Activated CD4-positive, alpha-beta T cell treated with anti-CD3 and anti-CD28 coated beads for 4 hours (primary cell): ENCODE measurements at regions not wholly inside any gene's neighbourhood (a gene's known extent, or its start where the extent isn't known, plus 50 kb on each side); places are given as distances from the start of the nearest gene placed in this dataset.

Experiments
- DNase-seq, 2 donors: peaks; one replicate each; pipeline ENCODE4 v3.0.0-alpha.2; 2020

- no peak for DNase-seq
Observed at GRCh38 chr14:98564006-98564405, 708.0 kb downstream of the BCL11B start.

GRCh38 chr14:98564541-98564940 is 707.5 kb downstream of the BCL11B start:
- DNase-seq: no peak

DNA sequence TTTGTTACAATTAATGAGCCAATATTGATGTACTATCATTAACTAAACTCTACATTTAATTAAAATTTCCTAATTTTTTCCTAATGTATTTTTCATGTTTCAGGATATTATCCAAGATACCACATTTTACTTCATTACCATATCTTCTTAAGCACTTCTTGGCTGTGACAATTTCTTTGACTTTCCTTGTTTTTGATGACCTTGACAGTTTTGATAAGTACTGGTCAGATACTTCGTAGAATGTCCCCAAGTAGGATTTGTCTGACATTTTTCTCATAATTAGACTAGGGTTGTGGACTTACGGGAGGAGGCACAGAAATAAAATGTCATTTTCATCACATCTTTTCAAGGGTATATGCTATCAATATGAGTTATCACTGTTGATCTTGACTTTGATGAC is 700.9 kb downstream of the BCL11B start:
- DNase-seq: no peak

- no peak for DNase-seq
Observed at GRCh38 chr14:98573082-98573481, 698.9 kb downstream of the BCL11B start.

- DNase-seq: no peak
Observed at GRCh38 chr14:98576463-98576862, 695.5 kb downstream of the BCL11B start.

- no peak for DNase-seq
Observed at GRCh38 chr14:98578204-98578603, 693.8 kb downstream of the BCL11B start.

DNA sequence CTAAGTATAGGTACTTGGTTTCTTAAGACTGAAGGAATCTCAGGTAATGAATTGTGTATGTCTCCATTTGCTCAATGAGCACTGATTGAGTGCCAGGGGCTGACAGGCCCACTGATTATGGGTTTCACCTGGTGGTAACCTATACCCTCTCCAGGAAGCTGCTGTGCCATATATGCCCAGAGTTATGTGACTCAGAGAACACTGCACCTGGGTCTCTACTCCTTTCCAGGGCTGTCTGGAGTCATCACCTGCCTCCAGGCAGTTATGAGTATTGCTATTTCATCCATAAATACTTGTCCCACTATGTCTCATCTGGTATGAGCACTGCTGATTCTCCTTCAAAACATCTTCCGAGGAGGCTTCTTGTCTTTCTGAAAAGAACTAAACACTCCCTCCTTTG is 692.9 kb downstream of the BCL11B start:
- DNase-seq: no peak

DNA sequence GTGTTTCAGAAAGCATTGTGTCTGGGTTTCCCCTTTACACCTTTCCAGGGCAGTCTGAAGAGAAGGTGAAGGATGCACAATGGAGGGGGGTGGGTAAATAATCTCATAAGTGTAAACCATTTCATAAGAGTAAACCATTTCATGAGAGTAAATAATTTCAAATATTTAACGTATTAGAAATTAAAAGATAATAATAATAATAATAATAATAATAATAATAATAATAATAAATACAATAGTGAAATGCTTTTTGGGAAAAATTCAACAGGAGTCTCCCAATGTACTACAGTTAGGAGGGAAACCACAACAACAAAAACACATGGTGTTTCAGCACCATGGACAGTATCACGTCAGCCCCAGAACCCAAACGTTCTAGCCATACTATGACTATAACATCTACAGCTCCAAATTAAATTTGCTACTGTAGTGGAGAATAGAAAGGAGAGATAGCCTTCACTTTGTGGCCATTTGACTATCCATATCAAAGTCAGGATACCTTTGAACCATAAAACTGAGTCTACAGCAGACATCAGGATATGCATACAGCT is 691.8 kb downstream of the BCL11B start:
- DNase-seq: no peak

DNA sequence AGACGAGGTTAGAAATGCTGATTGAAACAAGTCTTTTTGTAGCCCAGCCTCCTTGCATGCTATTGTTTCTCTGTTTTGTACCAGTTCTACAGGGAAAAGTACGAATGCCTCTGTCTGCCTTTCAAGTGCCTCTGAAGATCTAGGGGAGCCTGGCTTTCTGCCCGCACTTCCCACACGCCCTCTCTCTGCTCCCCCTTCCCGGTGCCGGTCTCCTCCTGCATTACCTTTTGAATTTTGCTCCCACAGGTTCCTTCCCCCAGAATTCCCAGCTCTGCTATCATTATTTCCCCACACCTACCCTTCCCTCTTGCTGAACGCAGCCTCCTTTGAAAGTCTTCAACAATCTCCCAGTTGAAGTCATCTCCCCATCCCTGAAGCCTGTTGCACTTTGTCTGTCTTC is 689.7 kb downstream of the BCL11B start:
- DNase-seq: no peak

DNA sequence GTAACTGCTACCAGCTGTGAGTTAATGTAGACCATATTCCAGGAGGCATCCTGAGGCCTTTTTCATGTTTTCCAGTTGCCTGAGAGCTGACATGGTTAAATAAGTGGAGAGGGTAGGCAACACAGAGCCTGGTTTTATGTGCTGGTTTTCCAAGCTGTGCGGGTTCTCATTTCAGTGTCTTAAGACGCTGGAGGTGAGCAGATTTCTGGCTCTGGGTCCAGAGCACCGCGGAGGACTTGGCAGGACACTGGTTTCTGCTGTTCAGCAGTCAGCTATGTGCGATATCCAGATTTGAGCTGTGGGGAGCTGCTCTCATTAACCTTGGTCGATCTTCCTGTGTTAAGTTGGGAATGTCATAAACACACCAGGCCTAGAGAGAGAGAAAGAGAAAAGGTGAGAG is 680.8 kb downstream of the BCL11B start:
- DNase-seq: no peak

GRCh38 chr14:98592611-98593170 is 679.3 kb downstream of the BCL11B start:
- no peak for DNase-seq

GRCh38 chr14:98593361-98593761 is 678.6 kb downstream of the BCL11B start:
- DNase-seq: no peak

- no peak for DNase-seq
Observed at GRCh38 chr14:98594156-98594555, 677.8 kb downstream of the BCL11B start.

DNA sequence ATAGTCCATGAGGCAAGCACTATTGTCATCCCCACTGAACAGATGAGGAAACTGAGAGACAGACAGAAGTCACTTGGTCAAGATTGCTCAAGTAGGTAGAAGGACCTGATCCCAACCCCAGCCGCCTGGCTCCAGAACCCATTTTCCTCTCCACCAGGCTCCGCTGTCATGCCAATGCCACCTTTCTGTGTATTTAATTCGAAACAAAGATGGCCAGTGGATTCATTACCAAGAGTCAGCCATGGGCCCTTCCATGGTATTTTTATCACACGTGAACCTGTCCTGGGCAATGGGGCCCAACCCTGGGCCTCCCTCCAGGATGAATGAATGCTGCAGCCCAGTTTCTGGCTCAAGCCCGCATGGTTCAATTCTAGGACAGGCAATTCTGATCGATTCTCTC is 673.4 kb downstream of the BCL11B start:
- DNase-seq: no peak

- DNase-seq: no peak
Observed at GRCh38 chr14:98599082-98599481, 672.9 kb downstream of the BCL11B start.

DNA sequence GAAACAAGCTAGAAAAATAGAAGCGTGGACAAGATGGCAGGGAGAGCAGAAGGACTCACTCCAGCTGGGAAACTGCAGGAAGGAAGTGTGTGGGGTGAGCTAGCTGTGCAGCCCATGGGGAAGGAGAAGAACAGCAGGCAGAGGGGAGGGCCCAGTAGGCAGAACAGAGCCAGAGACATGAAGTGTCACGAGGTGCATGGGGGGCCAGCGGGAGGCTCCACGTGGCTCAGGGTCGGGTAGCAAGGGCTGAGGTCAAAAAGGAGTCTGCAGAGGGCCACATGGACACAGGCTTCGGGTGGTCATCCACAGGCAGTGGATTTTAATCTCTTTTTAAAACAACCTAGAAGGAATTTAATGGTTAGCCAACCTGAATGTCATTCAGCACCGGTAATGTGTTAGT is 669.0 kb downstream of the BCL11B start:
- DNase-seq: no peak

DNA sequence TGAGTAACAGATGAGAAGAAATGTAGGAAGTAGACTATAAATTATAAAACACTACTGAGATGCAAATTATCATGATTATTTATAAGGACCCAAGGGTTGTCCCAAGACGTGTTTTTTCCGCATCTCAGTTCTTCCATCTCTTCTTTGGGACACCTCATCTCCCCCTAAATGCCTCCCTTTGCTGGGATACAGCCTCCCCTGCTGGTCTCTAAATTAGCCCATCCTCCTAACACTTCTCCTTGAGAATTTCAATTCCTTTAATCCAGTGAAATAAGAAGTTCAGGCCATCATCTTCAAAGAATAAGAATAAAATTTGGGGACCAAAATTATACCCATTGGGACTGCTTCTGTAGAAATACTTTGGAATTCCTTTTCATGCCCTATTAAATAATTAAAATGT is 667.0 kb downstream of the BCL11B start:
- DNase-seq: no peak

DNA sequence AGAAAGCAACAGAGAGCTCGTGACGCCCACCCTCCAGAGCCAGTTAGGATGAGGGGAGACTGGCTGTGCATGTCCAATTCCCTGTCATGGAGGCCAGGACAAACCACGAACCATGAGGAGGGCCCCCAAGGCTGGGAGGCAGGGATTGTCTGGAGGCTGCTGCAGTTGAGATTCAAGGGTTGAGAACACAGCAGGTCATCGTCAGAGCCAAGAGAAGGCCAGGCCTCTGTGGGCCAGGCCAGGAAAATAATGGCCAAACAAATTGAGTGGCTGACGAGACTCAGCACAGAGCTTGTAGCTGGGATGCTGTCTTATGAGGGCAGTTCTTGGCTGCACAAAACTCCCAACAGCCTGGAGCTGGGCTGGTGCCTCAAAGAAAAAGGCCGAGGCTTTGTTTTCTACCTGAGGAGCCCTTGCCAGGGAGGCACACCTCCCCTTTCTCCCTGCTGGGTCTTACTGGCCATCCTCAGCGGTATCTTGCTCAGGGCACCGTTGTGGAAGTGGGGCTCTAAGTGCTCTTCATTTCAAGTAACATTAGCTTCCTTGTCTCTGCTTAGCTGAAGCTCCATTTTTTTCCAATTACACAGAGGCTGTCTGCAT is 665.9 kb downstream of the BCL11B start:
- no peak for DNase-seq

GRCh38 chr14:98606816-98607215 is 665.2 kb downstream of the BCL11B start:
- no peak for DNase-seq

GRCh38 chr14:98607341-98607910 is 664.6 kb downstream of the BCL11B start:
- no peak for DNase-seq

GRCh38 chr14:98608071-98609060 is 663.6 kb downstream of the BCL11B start:
- peak in 1 of 2 donors; percentile 19 for DNase-seq

DNA sequence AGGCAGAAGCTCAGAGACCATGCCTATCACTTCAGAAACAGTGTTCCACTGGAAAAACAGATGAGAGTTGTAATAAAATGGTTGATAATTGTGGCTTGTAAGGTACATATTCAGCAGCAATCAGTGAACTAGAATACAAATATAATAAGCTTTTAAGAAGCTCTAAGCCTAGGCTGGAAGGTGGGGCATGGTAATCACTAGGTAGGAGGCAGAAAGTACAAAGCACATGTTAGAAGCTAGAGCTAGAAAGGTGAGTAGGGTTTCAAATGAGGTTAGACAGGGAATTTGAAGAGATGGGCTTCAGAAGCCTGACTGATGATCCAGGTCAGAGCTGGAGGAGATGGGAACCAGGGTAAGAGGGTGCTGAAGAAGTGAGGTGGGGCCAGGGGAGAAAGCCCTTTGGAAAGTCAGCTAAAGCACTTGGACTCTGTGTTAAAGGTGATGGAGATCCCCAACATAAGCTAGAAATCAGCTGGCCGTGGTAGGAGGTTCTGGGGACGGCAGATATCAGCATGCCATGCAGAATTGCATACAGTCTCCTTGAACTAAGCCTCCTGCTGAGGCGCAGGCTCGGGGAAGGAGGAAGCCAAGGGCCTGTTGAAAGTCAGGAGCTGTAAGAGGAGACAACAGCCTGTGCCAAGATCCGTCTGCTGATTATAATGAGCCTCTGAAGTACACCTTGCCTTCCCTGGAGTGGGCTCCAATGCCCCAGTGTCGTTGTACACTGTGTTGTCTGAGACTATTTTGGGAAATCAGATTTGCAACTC is 659.4 kb downstream of the BCL11B start:
- DNase-seq: no peak

GRCh38 chr14:98614741-98615140 is 657.3 kb downstream of the BCL11B start:
- no peak for DNase-seq
